Right atrium auricular region (tissue), 2 donors: ENCODE measurements at regions not wholly inside any gene's neighbourhood (a gene's known extent, or its start where the extent isn't known, plus 50 kb on each side); places are given as distances from the start of the nearest gene placed in this dataset.

Experiments
- DNase-seq: peaks from one replicate; pipeline ENCODE4 v3.0.0-alpha.2; 2019; ENCODE audit warnings: low spot score
- H3K27ac ChIP-seq, 2 donors: fragments of 200-600 bp; sonication (generic); 1 replicate in 1 of 2; 2 replicates in 1 of 2; pipeline ENCODE4 v1.5.1; 2016 to 2019
- H3K27me3 ChIP-seq, 2 donors: fragments of 200-600 bp; sonication (generic); one replicate each; pipeline versions ENCODE4 v1.5.1 to v1.6.0; 2017 to 2019
- H3K36me3 ChIP-seq: fragments of 200-600 bp; sonication (generic); one replicate; pipeline ENCODE4 v1.5.1; 2016
- H3K4me1 ChIP-seq, 2 donors: fragments of 200-600 bp; sonication (generic); one replicate each; pipeline versions ENCODE4 v1.5.1 to v1.6.0; 2017 to 2019
- H3K4me3 ChIP-seq, 2 donors: fragments of 200-600 bp; sonication (generic); 1 replicate in 1 of 2; 2 replicates in 1 of 2; pipeline ENCODE4 v1.5.1; 2017 to 2019; ENCODE audit warnings: mild to moderate bottlenecking in 1 of 2, moderate library complexity in 1 of 2
- H3K9me3 ChIP-seq, 2 donors: fragments of 200-600 bp; sonication (generic); one replicate each; pipeline ENCODE4 v1.5.1; 2019
- CTCF ChIP-seq, 2 donors: fragments of 200-600 bp; sonication (generic); IDR thresholded peaks; one replicate each; pipeline ENCODE4 v1.5.1; 2019; ENCODE audit warnings: antibody characterized with exemption in 2 of 2

- no peaks in the 10 kb centered on the region for H3K9me3 ChIP-seq
- no peaks in the 10 kb centered on the region for H3K27me3 ChIP-seq
- TF ChIP-seq CTCF (IDR thresholded peaks at IDR 0.05), result no peak
- no peaks in the 10 kb centered on the region for H3K36me3 ChIP-seq
- no peak overlapping the region for H3K4me3 ChIP-seq
- H3K27ac ChIP-seq, result no peak overlapping the region
- DNase-seq, result no peak
- H3K4me1 ChIP-seq, result no peaks in the 10 kb centered on the region
Measured at GRCh38 chr6:71589254-71589653, 297.1 kb upstream of the RIMS1 start.

GRCh38 chr6:71592643-71593042 is 293.7 kb upstream of the RIMS1 start:
- Histone ChIP-seq H3K36me3 (no peaks in the 10 kb centered on the region), H3K27ac (no peak overlapping the region), H3K27me3 (no peaks in the 10 kb centered on the region), H3K9me3 (no peaks in the 10 kb centered on the region), H3K4me3 (no peak overlapping the region), H3K4me1 (no peaks in the 10 kb centered on the region)
- no peak for DNase-seq
- TF ChIP-seq CTCF (IDR thresholded peaks at IDR 0.05), result no peak

- no peaks in the 10 kb centered on the region for H3K36me3 ChIP-seq
- H3K4me1 ChIP-seq, result no peaks in the 10 kb centered on the region
- H3K9me3 ChIP-seq, result no peaks in the 10 kb centered on the region
- no peak overlapping the region for H3K4me3 ChIP-seq
- no peak overlapping the region for H3K27ac ChIP-seq
- no peak for DNase-seq
- TF ChIP-seq CTCF (IDR thresholded peaks at IDR 0.05), result no peak
- no peaks in the 10 kb centered on the region for H3K27me3 ChIP-seq
Measured at GRCh38 chr6:71599359-71599758, 287.0 kb upstream of the RIMS1 start.

- no peak overlapping the region for H3K4me3 ChIP-seq
- TF ChIP-seq CTCF (IDR thresholded peaks at IDR 0.05), result no peak
- H3K4me1 ChIP-seq, result no peaks in the 10 kb centered on the region
- H3K9me3 ChIP-seq, result no peaks in the 10 kb centered on the region
- no peaks in the 10 kb centered on the region for H3K36me3 ChIP-seq
- no peak for DNase-seq
- no peaks in the 10 kb centered on the region for H3K27me3 ChIP-seq
- no peak overlapping the region for H3K27ac ChIP-seq
Measured at GRCh38 chr6:71602385-71603007, 283.9 kb upstream of the RIMS1 start.

- no peak overlapping the region for H3K27ac ChIP-seq
- H3K4me1 ChIP-seq, result no peaks in the 10 kb centered on the region
- no peak overlapping the region for H3K4me3 ChIP-seq
- no peaks in the 10 kb centered on the region for H3K27me3 ChIP-seq
- DNase-seq, result no peak
- H3K9me3 ChIP-seq, result no peaks in the 10 kb centered on the region
- no peak for TF ChIP-seq CTCF (IDR thresholded peaks at IDR 0.05)
- no peaks in the 10 kb centered on the region for H3K36me3 ChIP-seq
Measured at GRCh38 chr6:71603021-71603420, 283.3 kb upstream of the RIMS1 start.

GRCh38 chr6:71608646-71609045 is 277.7 kb upstream of the RIMS1 start:
- DNase-seq, result no peak
- no peak overlapping the region for H3K4me3 ChIP-seq
- TF ChIP-seq CTCF (IDR thresholded peaks at IDR 0.05), result no peak
- H3K36me3 ChIP-seq, result no peaks in the 10 kb centered on the region
- H3K4me1 ChIP-seq, result no peaks in the 10 kb centered on the region
- no peaks in the 10 kb centered on the region for H3K9me3 ChIP-seq
- no peak overlapping the region for H3K27ac ChIP-seq
- H3K27me3 ChIP-seq, result no peaks in the 10 kb centered on the region
